Mesothelial cell of epicardium (in vitro differentiated cells): ENCODE measurements at regions not wholly inside any gene's neighbourhood (a gene's known extent, or its start where the extent isn't known, plus 50 kb on each side); places are given as distances from the start of the nearest gene placed in this dataset.

Experiments used
- DNase-seq, 2 experiments: peaks; one replicate each; pipeline ENCODE4 v3.0.0; 2021; ENCODE audit warnings: low spot score in 2 of 2; ENCODE audit not compliant: unreplicated experiment in 2 of 2
- H3K27ac Mint-ChIP-seq: 2 replicates; pipeline ENCODE4 v1.8.0; 2021; ENCODE audit warnings: mixed read lengths
- H3K27me3 Mint-ChIP-seq: 2 replicates; pipeline ENCODE4 v1.8.0; 2021; ENCODE audit warnings: low read depth, mixed read lengths
- H3K36me3 Mint-ChIP-seq: 2 replicates; pipeline ENCODE4 v1.8.0; 2021; ENCODE audit warnings: mixed read lengths
- H3K4me1 Mint-ChIP-seq: 2 replicates; pipeline ENCODE4 v1.8.0; 2021; ENCODE audit warnings: mixed read lengths
- H3K4me3 Mint-ChIP-seq: 2 replicates; pipeline ENCODE4 v1.8.0; 2021; ENCODE audit warnings: mild to moderate bottlenecking, moderate library complexity, mixed read lengths
- H3K9me3 Mint-ChIP-seq: 2 replicates; pipeline ENCODE4 v1.8.0; 2021; ENCODE audit warnings: mixed read lengths
- CTCF ChIP-seq: fragments of 200-600 bp; sonication (generic); IDR thresholded peaks from one replicate; pipeline ENCODE4 v1.5.0; 2021; ENCODE audit warnings: antibody characterized with exemption; ENCODE audit not compliant: unreplicated experiment

- Mint-ChIP-seq H3K27ac (no peak overlapping the region), H3K4me1 (peaks cover 13% of the 10 kb centered on the region)
Observed at GRCh38 chr6:163761481-163761880, 347.0 kb downstream of the QKI start.

DNA sequence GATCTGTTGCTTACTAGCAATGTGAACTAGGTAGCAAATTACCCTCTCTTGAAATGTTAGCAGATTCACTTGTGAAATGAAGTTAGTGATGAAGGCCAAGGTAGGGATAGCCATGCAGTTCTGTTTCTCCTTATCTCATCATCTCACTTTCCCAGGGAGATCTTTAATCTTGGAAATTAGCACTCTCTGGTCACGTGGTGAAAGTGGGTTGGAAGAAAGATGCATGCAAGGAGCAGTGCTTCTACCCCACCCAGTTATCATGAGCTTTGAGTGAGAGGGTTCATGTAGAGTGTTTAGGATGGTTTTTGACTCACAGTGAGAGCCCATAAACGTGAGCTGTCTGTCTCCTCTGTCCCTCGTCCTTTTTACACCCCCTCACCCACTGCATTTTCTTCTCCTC is 346.3 kb downstream of the QKI start:
- Mint-ChIP-seq H3K36me3 (no peaks in the 10 kb centered on the region), H3K4me1 (peaks cover 13% of the 10 kb centered on the region), H3K27me3 (no peaks in the 10 kb centered on the region), H3K27ac (no peak overlapping the region), H3K4me3 (no peak overlapping the region), H3K9me3 (no peaks in the 10 kb centered on the region)
- DNase-seq, result no peak
- no peak for TF ChIP-seq CTCF

More at GRCh38 chr6:163761481-163761880, 347.0 kb downstream of the QKI start:
- H3K4me3 Mint-ChIP-seq, result no peak overlapping the region
- DNase-seq, result no peak
- no peaks in the 10 kb centered on the region for H3K27me3 Mint-ChIP-seq
- TF ChIP-seq CTCF, result no peak
- no peaks in the 10 kb centered on the region for H3K36me3 Mint-ChIP-seq
- H3K9me3 Mint-ChIP-seq, result no peaks in the 10 kb centered on the region

DNA sequence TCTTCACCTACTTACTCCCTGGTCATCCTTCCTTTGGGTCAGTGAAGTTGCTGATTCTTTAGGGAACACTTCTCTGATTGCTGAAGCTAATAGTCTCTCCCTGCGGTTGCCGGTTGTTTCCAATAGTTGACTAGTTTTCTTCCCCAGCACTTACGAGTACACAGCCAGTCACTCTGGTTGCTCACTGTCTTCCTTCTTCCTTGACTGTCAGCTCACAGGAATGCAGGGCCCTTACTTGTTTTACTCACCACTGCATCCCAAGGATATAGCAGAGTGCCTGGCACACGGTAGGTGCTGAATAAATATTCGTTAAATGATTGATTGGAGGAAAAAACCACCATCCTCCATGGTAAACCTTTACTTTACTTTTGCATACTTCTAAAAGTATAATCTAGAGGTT is 345.0 kb downstream of the QKI start:
- Mint-ChIP-seq H3K27me3 (no peaks in the 10 kb centered on the region), H3K4me1 (peaks cover 6% of the 10 kb centered on the region), H3K9me3 (peaks cover 6% of the 10 kb centered on the region), H3K27ac (no peak overlapping the region), H3K4me3 (no peak overlapping the region), H3K36me3 (no peaks in the 10 kb centered on the region)
- TF ChIP-seq CTCF, result no peak
- no peak for DNase-seq

GRCh38 chr6:163757520-163757919 is 343.0 kb downstream of the QKI start:
- no peak for DNase-seq
- no peak overlapping the region for H3K4me3 Mint-ChIP-seq
- H3K9me3 Mint-ChIP-seq, result peaks cover 6% of the 10 kb centered on the region
- no peak for TF ChIP-seq CTCF
- H3K4me1 Mint-ChIP-seq, result no peaks in the 10 kb centered on the region
- no peaks in the 10 kb centered on the region for H3K36me3 Mint-ChIP-seq
- no peak overlapping the region for H3K27ac Mint-ChIP-seq
- no peaks in the 10 kb centered on the region for H3K27me3 Mint-ChIP-seq

DNA sequence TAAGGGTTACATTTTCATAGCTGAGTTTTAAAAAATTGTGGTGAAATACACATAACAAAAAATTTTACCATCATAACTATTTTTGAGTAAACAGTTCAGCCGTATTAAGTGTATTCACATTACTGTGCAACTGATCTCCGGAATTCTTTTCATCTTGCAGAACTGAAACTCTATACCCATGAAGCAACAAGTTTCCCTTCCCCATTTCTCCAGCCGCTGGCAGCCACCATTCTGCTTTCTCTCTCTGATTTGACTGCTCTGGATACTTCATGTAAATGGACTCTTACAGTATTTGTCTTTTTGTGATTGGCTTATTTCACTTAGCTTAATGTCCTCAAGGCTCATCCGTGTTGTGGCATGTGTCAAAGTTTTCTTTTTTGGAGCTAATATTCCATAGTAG is 341.6 kb downstream of the QKI start:
- H3K36me3 Mint-ChIP-seq, result no peaks in the 10 kb centered on the region
- peaks cover 1% of the 10 kb centered on the region for H3K27me3 Mint-ChIP-seq
- H3K9me3 Mint-ChIP-seq, result peaks cover 6% of the 10 kb centered on the region
- no peak overlapping the region for H3K27ac Mint-ChIP-seq
- no peak for TF ChIP-seq CTCF
- no peak for DNase-seq
- peaks cover 3% of the 10 kb centered on the region for H3K4me1 Mint-ChIP-seq
- no peak overlapping the region for H3K4me3 Mint-ChIP-seq

- H3K36me3 Mint-ChIP-seq, result no peaks in the 10 kb centered on the region
- DNase-seq, result no peak
- peaks cover 14% of the 10 kb centered on the region for H3K4me1 Mint-ChIP-seq
- no peak overlapping the region for H3K27ac Mint-ChIP-seq
- H3K4me3 Mint-ChIP-seq, result no peak overlapping the region
- H3K27me3 Mint-ChIP-seq, result peaks cover 1% of the 10 kb centered on the region
- no peak for TF ChIP-seq CTCF
- H3K9me3 Mint-ChIP-seq, result peaks cover 6% of the 10 kb centered on the region
Observed at GRCh38 chr6:163754866-163755265, 340.3 kb downstream of the QKI start.
